NCI-H187 (cell line): ENCODE measurements at regions not wholly inside any gene's neighbourhood (a gene's known extent, or its start where the extent isn't known, plus 50 kb on each side); places are given as distances from the start of the nearest gene placed in this dataset.
"Not testable (repeated sequence)": the region's sequence is repeated elsewhere in the genome, so short reads cannot be mapped to it uniquely, and the experiment has no call there.

Experiments
- DNase-seq, 2 experiments: peaks; one replicate each; lab custom pipeline; 2025; lab: John Stamatoyannopoulos, UW

DNA sequence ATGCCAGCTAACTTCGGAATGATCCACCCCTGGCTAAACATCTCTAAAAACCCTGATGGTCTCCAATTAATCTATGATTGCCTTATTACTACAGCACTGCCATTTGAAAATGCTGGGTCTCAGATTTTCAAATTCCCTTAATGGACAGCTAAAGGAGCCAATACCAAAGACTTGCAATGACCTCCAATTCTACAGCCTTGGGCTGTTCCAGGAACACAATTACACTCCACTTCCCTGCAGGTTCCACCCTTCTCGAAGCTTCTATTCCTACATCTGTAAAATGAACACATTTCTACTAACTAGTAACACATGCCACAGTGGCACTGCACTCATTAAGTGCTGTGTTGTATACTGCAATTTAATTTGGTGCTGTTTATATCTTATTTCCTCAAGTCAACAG lies 85.7 kb upstream of the AK4 start:
- DNase-seq: no peak

DNA sequence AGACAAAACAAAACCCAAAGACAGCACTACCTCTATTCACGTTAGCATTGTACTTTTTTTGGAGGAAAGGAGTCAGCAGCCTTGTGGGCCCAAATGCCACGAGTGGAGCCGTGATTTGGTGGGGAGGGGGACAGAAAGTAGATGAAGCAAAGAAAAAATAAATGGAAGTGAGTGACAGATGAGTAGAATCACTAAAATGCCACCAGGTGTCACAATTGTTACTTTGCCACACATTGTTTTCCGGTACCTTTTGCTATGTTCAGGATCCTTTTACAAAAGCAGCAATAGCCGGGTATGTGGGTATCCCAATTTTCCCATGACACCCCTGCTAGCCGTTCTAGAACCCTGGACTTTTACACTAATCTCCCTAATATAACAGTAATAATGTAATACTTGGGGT lies 85.0 kb upstream of the AK4 start:
- no peak for DNase-seq

DNA sequence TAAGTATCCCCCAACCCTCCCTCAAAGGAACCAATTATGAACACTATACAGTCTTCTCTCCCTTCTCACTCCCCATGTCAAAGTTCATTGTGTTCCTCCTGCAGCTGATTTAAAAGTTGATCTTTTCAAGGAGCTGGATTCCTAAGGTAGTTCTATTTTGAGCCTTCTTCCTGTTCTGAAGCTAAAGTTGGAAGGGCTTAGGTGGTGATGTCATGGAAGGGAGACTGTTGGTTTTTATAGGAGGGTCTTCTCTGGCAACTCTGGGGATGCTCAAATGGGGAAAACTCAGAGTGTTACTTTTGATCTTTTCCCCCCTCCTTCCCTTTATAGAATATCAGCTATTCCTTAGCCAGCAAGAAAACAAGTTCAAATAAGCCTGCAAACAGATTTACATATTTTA lies 83.0 kb upstream of the AK4 start:
- DNase-seq: no peak

DNA sequence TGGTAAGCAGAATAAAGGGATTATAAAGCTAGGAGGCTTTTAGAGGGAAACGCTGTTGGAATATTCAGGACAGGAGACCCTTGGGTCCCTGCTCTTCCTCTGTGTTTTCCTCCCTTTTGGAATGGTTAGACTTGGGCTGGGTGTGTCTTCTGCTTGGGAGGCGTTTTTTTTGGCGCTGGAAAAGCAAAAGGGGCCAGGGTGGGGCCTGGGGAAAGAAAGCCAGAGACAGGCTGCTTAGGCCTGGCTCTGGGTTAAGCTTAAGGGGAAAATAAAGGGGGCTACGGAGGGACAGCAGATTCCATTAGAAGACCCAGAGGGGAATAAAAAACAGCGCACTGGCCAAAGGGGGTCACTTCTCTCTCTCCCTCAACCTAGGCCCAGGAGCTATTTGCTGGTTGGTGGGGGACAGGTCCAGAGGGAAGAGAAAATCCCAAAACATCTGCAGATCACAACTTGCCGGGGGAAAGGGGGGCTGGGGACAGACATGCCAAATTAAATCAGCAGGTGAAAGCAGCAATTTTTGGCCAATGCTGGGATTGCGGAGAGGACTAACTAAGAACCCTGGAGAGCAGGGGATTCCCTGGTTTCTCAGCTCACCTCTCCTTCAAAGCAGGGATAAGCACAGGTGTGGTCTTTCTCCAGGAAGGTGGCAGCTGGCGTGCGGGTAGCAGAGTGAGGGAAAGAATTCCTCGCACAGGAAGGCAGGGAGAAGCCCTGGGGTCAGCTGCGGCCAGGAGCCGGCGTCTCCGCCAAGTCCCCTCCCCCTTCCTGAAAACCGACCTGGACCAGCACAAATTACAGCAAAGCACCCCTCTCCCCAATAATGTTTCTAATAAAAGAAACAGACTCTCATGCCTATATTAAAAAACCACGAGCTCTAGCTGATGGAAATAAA lies 82.2 kb upstream of the AK4 start:
- peak in 1 of 2 experiments; percentile 13 for DNase-seq

DNA sequence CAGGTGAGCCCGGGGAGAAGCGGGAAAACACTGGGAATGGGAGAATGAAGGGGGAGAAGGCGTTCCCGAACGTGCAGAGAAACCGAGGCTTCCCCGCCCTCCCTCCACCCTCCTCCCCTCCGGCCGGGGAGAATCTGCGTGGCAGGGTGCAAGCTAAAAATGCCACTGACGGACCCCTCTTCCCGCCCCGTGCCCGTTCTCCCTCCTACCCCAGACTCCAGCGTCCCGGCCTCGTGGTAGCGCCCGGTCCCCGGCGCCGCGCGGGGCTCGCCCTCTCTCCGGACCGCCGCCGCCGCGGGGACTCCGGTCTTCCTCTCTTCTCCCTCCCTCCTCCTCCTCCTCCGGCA lies 81.6 kb upstream of the AK4 start:
- DNase-seq: no peak

DNA sequence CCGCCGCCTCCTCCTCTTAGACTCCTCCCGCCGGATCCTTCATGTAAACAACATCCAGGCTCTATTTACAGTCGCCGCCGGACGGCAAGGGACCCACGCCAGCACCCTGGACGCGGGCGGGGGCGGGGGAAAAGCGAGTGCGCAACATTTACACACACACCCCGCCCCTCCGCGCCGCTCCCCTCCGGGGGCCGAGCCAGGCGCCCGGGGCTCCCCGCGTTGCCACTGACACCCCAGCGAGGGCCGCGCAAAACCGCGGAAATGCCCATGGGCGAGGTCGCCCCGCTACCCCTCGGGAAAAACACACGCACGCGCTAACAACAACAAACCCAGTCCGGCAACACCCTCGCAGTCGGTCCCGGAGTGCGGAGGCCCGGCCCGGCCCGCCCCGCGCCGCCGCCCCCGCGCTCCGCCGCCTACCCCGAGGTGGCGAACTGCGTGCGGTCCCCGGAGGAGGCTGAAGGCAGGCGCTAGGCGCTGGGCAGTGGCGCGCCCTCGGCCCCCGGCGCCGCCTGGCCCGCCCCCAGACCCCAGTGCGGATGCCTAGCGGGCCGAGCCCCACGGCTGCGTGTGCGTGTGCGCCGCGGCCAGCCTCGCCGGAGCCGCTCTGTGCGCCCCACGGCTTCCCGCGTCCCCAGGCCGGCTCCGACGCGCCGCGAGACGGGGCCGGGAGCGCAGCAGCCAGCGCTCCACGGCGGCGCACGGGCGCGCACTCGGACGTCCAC lies 81.1 kb upstream of the AK4 start:
- DNase-seq: peak in 1 of 2 experiments; percentile 25

DNA sequence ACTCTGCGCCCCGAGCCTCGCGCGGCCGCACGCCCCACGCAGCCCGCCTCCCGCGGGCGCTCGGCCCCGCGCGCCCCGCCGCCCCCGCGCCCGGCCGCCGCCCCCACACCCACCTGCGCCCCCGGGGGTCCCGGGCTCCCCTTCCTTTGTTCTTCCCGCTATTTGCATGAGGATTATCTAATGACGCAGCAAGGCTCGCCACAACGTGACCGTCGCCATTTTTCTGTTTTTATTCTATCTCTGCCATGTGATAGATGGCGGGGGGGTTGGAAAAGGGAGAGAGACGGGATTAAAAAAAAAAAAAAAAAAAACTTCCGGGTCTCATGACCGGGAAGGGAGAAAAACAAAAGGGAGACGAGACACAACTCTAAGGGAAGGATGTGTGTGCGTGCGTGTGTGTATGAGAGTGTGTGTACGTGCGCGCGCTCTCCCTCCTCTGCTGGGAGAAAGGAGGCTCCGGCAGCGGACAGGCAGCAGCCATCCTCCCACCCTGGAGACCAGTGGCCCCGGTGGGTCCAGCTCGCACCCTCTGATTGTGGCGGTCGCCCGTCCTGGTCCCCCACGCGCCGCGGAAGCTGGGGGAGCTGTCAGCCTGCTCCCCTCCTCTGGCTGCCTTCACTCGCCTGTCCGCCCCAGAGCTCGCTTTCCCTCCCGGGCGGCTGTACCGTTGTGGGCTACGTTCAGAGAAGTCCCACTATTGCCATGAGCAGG lies 80.4 kb upstream of the AK4 start:
- DNase-seq: peak; percentile 39 to 60

DNA sequence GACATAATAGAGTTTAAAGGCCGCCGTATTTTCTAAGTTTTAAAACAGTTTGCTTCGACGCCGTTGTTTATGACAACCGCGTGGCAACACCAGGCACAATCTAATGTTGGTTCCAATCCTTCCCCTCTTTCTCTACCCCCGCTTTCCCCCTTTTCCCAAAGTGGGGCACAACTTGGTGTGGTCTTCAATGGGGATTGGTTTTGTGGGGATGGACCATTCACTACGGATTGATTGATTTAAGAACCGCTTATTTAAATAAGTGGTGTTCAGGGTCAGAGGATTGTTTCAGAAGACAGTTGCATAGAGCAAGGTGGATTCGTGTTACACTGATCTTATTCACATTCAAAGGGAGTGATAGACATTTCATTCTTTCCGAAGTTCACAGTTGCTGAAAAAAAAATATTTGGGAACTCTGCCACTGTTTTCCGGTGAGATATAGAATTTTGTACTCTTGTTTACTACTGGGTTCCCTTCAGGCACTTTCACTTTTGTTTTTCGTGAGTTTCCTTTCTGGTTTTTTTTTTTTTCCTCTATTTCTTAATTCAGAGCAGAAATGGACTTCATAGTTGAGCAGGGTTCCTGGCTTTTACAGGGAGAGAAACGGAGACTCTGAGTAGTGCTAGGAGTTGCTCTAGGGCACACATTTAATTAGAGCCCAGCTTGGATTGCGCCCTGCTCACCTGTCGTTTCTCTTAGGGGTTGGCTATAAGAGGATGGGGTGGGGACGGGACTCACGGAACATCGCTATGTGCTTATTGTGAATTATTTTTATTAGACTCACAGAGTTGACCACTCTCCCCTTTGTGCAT lies 79.6 kb upstream of the AK4 start:
- DNase-seq: peak in 1 of 2 experiments; percentile 35

DNA sequence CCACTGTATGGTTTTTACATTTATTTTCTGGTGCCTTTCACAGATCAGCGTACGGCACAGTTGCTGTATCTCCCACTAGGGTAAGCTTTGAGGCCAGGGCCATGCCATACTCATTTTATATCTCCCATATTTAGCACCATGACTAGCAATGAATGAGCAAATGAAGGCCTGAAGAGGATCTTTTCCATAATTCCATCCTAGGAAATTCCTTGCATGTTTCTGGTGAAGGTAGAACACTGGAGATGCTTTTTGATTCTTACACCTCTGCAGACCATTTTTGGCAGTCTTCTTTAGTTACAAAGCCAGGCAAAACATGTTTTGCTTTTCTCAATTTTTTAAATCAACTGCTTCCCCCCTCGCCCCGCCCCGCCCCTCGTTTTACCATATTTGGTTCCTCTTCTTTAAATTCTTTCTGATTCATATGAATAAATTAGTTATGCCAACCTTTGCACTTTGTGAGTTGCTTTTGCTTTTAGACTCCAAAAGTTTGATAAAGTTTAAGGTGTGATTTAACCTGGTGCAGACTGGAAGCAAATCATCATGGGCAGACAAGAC lies 78.9 kb upstream of the AK4 start:
- DNase-seq: no peak

DNA sequence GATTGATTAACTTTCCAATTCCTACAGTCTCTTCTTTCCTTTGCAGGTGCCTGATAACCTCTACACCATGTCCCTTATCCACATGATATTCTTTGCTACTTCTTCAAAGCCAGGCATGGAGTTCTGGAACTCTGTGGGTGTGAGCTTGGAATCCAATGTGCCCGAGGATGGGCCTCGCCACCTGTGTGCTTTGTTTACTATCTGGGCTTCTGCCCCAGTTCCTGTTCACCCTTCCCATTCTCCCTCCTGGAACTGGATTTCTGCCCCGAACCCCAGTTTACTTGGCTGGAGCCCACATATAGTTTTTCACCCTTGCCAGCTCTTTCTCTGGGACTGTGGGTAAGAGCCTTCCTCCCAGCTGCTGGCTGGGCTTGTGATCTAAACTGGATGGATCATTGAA lies 75.2 kb upstream of the AK4 start:
- no peak for DNase-seq

DNA sequence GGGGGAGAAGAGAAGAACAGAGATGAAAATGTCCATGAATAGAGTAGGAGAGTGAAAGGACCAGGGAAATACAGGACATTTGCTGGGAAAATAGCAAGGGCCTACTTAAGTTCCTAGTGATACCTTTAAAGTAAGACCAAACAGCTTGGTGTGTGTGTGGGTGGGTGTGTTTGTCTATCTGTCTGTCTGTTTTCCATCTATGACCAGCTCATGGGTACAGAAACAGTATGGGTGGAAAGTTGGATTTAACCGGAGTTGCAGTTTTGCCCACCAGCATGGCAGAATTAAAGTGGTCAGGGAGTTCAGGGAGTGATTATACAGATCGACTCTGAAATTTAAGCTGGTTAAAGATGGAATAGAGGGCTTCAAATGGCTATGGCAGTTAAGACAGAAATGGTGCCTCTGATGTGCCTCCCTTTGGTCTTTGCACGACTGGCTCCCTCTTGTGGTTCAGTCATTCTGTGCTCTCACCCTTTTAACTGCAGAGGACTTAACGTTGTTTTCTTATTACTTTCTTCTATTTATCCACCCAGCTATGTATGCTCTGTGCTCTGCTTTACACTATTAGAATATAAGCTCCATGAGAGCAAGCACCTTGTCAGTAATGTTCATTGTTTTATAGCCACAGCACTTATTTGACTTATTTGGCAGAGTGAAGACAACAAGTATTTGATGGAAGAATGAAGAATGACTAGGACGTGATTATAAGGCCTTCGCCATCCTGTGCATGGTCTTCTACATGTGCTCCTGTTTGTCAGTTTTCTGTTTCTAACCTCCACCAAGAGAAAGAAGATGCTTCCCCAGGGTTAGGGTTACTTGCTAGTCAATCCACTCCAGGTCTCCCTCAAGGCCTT lies 72.7 kb upstream of the AK4 start:
- peak; percentile 6 to 15 for DNase-seq

DNA sequence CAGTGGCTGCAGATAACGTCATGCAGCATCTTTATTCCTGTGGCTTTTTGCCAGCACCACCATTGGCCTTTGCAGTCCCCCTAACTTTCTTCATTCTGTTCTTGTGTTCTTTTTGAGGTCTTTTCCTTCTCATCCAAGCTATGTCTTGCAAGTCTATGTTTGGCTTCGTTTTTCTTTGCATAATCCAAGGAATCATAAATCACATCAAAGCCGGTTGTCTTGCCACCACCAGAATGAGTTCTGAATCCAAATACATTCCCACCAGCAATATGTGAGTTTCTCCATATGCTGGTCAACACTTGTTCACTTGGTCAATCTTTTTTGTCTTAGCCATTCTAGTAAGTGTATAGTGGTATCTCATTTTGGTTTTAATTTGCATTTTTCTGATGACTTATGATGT lies 70.6 kb upstream of the AK4 start:
- DNase-seq: no peak

DNA sequence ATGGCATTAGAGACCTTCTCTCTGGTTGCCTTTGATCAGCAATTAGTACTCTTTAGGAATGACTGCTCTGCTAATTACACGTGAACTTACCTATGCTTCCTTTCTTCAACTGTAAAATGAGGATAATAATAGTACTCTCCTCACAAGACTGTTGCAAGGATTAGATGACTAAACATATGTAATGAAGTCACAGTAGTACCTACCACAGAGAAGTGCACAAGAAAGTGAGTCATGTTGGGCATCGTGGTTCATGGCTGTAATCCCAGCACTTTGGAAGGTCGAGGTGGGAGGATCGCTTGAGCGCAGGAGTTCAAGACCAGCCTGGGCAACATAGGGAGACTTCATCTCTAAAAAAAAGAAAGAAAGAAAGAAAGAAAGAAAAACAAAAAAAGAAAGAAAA lies 68.1 kb upstream of the AK4 start:
- DNase-seq: no peak

DNA sequence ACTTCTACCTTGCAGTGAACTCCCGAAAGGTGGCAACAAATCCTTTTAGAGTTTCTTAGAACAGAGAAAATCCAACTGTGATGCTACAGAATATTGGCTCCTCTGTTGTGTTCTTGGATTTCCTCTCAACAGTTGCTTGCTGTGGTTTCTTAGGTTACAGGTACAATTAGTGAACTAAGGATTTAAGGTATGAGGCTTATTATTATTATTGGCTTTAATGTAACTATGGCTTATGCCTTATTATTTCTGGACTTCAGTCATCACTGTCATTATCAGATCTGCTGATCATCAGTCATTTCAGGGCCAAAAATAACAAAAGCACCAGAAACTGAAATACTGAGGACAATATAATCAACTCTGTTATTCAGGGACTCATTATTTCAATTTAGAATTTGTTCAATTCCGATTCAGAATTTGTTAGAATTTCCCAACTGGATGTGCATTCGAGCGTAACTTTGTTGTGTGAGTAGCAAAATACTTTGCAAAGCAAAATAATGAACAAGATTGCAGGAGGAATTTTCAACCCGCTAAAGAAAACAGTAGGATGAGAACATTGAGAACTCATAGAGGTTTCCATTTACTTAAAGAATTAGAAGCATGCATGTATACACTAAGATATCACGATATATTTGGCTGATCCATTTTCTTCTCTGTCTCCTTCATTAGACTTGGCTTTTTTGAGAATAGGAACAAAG lies 65.5 kb upstream of the AK4 start:
- no peak for DNase-seq

DNA sequence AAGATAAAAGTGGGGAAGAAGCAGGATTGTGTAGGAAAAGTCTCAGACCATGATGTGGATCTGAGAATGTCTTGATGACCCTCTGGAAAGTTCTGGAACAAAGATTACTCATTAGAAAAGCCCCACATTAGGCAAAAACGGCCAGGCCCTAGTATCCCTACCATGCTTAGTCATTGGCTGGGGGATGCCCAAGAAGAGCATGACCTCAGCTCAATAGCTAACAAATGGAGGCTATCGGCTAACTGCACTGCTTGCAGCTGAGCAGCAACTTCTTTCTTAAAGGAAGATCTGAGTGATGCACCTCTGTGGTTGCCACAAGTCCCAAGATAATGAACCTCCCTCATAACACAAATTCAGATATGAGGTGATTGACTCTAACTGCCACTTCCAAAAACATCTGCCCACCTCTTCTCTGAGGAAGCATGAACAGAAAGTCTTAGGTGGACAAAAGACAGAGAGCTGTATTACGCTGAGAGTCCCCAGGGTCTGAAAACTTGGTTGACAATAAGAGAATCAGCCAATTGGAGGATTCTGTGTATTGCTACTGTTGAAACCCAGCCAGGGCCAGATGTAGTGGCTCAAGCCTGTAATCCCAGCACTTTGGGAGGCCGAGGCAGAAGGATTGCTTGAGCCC lies 64.6 kb upstream of the AK4 start:
- no peak for DNase-seq

DNA sequence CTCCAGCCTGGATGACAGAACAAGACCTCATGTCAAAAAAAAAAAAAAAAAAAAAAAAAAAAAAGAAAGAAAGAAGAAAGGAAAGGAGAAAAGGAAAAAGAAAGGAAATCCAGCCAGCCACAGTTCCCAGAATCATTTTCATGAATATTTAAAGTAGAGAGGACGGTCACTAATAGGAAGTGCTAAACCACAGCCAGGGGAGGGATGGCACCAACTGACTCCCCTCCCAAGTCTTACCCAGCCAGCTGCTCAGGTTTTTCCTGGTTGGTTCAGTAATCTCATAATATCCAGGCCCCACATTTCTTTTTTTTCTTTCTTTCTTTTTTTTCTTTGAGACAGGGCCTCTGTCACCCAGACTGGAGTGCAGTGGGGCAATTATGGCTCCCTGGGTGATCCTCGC lies 63.9 kb upstream of the AK4 start:
- DNase-seq: no peak

DNA sequence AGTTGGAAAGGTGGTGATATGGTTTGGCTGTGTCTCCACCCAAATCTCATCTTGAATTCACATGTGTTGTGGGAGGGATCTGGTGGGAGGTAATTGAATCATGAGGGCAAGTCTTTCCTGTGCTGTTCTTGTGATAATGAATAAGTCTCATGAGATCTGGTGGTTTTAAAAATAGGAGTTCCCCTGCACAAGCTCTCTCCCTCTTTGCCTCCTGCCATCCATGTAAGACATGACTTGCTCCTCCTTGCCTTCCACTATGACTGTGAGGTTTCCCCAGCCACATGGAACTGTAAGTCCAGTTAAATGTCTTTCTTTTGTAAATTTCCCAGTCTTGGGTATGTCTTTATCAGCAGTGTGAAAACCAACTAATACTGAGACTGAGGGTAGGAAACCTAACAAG lies 60.5 kb upstream of the AK4 start:
- not testable (repeated sequence) for DNase-seq

DNA sequence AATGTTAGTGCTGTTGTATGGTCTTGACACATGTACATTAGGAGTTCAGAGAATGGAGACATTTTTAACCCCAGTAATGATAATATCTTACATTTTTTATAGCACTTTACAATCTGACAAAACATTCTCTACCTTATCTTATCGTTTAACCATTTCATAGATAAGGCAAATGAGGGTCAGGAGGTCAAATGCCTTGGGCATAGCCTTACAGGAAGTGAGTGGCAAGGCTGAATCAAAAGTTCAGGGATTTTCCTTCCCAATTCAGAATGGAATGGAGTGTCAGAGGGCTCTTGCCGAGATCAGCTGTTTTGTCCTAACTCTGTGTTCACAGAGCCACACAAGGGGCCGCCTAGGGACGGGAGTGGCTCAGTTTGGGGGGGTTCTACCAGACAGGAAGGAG lies 57.6 kb upstream of the AK4 start:
- DNase-seq: no peak

DNA sequence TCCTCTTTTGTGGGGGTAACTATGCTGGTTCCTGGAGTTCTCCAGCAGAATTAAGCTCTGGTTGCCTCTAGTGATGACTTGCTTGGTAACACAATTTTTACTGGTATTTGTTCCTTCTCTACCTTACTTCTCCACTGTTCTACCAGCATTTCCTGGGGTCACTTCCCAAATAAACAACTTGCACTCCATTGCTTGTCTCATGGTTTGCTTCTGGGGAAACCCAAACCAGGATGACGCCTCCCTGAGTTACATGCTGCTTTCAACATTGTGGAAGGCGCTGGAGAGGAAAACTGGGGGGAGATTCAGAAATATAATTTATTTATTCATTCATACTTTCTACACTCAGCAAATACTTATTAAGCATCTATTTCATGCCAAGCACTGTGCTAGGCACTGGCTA lies 55.3 kb upstream of the AK4 start:
- DNase-seq: no peak

DNA sequence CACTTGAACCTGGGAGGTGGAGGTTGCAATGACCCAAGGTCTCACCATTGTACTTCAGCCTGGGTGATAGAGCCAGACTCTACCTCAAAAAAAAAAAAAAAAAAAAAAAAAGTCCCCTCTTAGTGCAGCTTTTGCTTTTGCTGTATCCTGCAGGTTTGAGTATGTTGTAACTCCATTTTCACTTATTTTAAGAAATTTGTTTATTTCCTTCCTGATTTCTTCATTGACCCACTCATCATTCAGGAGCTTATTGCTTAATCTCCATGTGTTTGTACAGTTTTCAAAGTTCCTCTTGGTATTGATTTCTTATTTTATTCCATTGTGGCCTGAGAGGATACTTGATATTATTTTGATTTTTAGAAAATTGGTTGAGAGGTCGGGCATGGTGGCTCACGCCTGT lies 50.9 kb upstream of the AK4 start:
- no peak for DNase-seq
